H1 (cell line): ENCODE measurements at regions not wholly inside any gene's neighbourhood (a gene's known extent, or its start where the extent isn't known, plus 50 kb on each side); places are given as distances from the start of the nearest gene placed in this dataset.

ENCODE experiments used
- TF ChIP-seq, protein P1 (sequence below): fragments of 300-600 bp; sonication (generic); IDR thresholded peaks from 2 replicates; pipeline ENCODE4 v1.7.1; 2012; ENCODE audit warnings: low read length, moderate library complexity, mild to moderate bottlenecking, inconsistent platforms; ENCODE audit not compliant: insufficient replicate concordance

GRCh38 chr6:74018825-74019224 is 322.8 kb downstream of the CD109 start (continued):
- TF ChIP-seq, protein P1, sequence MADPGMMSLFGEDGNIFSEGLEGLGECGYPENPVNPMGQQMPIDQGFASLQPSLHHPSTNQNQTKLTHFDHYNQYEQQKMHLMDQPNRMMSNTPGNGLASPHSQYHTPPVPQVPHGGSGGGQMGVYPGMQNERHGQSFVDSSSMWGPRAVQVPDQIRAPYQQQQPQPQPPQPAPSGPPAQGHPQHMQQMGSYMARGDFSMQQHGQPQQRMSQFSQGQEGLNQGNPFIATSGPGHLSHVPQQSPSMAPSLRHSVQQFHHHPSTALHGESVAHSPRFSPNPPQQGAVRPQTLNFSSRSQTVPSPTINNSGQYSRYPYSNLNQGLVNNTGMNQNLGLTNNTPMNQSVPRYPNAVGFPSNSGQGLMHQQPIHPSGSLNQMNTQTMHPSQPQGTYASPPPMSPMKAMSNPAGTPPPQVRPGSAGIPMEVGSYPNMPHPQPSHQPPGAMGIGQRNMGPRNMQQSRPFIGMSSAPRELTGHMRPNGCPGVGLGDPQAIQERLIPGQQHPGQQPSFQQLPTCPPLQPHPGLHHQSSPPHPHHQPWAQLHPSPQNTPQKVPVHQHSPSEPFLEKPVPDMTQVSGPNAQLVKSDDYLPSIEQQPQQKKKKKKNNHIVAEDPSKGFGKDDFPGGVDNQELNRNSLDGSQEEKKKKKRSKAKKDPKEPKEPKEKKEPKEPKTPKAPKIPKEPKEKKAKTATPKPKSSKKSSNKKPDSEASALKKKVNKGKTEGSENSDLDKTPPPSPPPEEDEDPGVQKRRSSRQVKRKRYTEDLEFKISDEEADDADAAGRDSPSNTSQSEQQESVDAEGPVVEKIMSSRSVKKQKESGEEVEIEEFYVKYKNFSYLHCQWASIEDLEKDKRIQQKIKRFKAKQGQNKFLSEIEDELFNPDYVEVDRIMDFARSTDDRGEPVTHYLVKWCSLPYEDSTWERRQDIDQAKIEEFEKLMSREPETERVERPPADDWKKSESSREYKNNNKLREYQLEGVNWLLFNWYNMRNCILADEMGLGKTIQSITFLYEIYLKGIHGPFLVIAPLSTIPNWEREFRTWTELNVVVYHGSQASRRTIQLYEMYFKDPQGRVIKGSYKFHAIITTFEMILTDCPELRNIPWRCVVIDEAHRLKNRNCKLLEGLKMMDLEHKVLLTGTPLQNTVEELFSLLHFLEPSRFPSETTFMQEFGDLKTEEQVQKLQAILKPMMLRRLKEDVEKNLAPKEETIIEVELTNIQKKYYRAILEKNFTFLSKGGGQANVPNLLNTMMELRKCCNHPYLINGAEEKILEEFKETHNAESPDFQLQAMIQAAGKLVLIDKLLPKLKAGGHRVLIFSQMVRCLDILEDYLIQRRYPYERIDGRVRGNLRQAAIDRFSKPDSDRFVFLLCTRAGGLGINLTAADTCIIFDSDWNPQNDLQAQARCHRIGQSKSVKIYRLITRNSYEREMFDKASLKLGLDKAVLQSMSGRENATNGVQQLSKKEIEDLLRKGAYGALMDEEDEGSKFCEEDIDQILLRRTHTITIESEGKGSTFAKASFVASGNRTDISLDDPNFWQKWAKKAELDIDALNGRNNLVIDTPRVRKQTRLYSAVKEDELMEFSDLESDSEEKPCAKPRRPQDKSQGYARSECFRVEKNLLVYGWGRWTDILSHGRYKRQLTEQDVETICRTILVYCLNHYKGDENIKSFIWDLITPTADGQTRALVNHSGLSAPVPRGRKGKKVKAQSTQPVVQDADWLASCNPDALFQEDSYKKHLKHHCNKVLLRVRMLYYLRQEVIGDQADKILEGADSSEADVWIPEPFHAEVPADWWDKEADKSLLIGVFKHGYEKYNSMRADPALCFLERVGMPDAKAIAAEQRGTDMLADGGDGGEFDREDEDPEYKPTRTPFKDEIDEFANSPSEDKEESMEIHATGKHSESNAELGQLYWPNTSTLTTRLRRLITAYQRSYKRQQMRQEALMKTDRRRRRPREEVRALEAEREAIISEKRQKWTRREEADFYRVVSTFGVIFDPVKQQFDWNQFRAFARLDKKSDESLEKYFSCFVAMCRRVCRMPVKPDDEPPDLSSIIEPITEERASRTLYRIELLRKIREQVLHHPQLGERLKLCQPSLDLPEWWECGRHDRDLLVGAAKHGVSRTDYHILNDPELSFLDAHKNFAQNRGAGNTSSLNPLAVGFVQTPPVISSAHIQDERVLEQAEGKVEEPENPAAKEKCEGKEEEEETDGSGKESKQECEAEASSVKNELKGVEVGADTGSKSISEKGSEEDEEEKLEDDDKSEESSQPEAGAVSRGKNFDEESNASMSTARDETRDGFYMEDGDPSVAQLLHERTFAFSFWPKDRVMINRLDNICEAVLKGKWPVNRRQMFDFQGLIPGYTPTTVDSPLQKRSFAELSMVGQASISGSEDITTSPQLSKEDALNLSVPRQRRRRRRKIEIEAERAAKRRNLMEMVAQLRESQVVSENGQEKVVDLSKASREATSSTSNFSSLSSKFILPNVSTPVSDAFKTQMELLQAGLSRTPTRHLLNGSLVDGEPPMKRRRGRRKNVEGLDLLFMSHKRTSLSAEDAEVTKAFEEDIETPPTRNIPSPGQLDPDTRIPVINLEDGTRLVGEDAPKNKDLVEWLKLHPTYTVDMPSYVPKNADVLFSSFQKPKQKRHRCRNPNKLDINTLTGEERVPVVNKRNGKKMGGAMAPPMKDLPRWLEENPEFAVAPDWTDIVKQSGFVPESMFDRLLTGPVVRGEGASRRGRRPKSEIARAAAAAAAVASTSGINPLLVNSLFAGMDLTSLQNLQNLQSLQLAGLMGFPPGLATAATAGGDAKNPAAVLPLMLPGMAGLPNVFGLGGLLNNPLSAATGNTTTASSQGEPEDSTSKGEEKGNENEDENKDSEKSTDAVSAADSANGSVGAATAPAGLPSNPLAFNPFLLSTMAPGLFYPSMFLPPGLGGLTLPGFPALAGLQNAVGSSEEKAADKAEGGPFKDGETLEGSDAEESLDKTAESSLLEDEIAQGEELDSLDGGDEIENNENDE: no peak
